Activated naive CD8-positive, alpha-beta T cell treated with anti-CD3 and anti-CD28 coated beads for 36 hours (primary cell): ENCODE measurements at regions not wholly inside any gene's neighbourhood (a gene's known extent, or its start where the extent isn't known, plus 50 kb on each side); places are given as distances from the start of the nearest gene placed in this dataset.
"Not testable (repeated sequence)": the region's sequence is repeated elsewhere in the genome, so short reads cannot be mapped to it uniquely, and the experiment has no call there.

Experiments
- DNase-seq: peaks from one replicate; pipeline ENCODE4 v3.0.0; 2021
- H3K27ac Mint-ChIP-seq: one replicate; pipeline ENCODE4 v1.8.0; 2022; ENCODE audit warnings: mild to moderate bottlenecking, moderate library complexity, mixed read lengths
- H3K27me3 Mint-ChIP-seq: one replicate; pipeline ENCODE4 v1.8.0; 2022; ENCODE audit warnings: mild to moderate bottlenecking, mixed read lengths
- H3K36me3 Mint-ChIP-seq: one replicate; pipeline ENCODE4 v1.8.0; 2021; ENCODE audit warnings: mild to moderate bottlenecking, mixed read lengths
- H3K4me1 Mint-ChIP-seq: one replicate; pipeline ENCODE4 v1.8.0; 2021; ENCODE audit warnings: mixed read lengths
- H3K4me3 Mint-ChIP-seq: one replicate; pipeline ENCODE4 v1.8.0; 2022; ENCODE audit warnings: mild to moderate bottlenecking, moderate library complexity, mixed read lengths
- H3K9me3 Mint-ChIP-seq: one replicate; pipeline ENCODE4 v1.8.0; 2022; ENCODE audit warnings: mixed read lengths

- H3K9me3 Mint-ChIP-seq, result no peaks in the 10 kb centered on the region
- H3K36me3 Mint-ChIP-seq, result no peaks in the 10 kb centered on the region
- no peak overlapping the region for H3K27ac Mint-ChIP-seq
- H3K27me3 Mint-ChIP-seq, result no peaks in the 10 kb centered on the region
- no peak overlapping the region for H3K4me3 Mint-ChIP-seq
- DNase-seq, result no peak
- H3K4me1 Mint-ChIP-seq, result no peaks in the 10 kb centered on the region
Observed at GRCh38 chr3:139136469-139137202, 91.9 kb upstream of the PRR23C start.

- Mint-ChIP-seq H3K4me1 (no peaks in the 10 kb centered on the region), H3K36me3 (no peaks in the 10 kb centered on the region), H3K27me3 (no peaks in the 10 kb centered on the region), H3K27ac (no peak overlapping the region), H3K9me3 (no peaks in the 10 kb centered on the region), H3K4me3 (no peak overlapping the region)
- no peak for DNase-seq
Observed at GRCh38 chr3:139140553-139140952, 95.9 kb upstream of the PRR23C start.

GRCh38 chr3:139145980-139146379, 101.3 kb upstream of the PRR23C start:
- not testable (repeated sequence) for H3K27me3 Mint-ChIP-seq, H3K36me3 Mint-ChIP-seq, H3K9me3 Mint-ChIP-seq, DNase-seq, H3K27ac Mint-ChIP-seq, H3K4me3 Mint-ChIP-seq, H3K4me1 Mint-ChIP-seq

GRCh38 chr3:139151530-139151929, 106.8 kb upstream of the PRR23C start:
- DNase-seq, result no peak
- H3K27ac Mint-ChIP-seq, result no peak overlapping the region
- peaks cover 6% of the 10 kb centered on the region for H3K9me3 Mint-ChIP-seq
- peaks cover 11% of the 10 kb centered on the region for H3K27me3 Mint-ChIP-seq
- H3K4me1 Mint-ChIP-seq, result no peaks in the 10 kb centered on the region
- no peak overlapping the region for H3K4me3 Mint-ChIP-seq
- H3K36me3 Mint-ChIP-seq, result no peaks in the 10 kb centered on the region

GRCh38 chr3:139153434-139153833, 108.7 kb upstream of the PRR23C start:
- not testable (repeated sequence) for H3K4me3 Mint-ChIP-seq, H3K9me3 Mint-ChIP-seq, H3K27ac Mint-ChIP-seq, H3K36me3 Mint-ChIP-seq, H3K4me1 Mint-ChIP-seq, DNase-seq
- peaks cover 13% of the 10 kb centered on the region for H3K27me3 Mint-ChIP-seq

- no peaks in the 10 kb centered on the region for H3K9me3 Mint-ChIP-seq
Observed at GRCh38 chr3:139157161-139157932, 112.7 kb upstream of the PRR23C start.

GRCh38 chr3:139159356-139159755, 114.7 kb upstream of the PRR23C start:
- H3K4me3 Mint-ChIP-seq, result no peak overlapping the region
- DNase-seq, result no peak
- no peaks in the 10 kb centered on the region for H3K9me3 Mint-ChIP-seq
- H3K36me3 Mint-ChIP-seq, result no peaks in the 10 kb centered on the region
- H3K4me1 Mint-ChIP-seq, result no peaks in the 10 kb centered on the region
- H3K27ac Mint-ChIP-seq, result no peak overlapping the region
- H3K27me3 Mint-ChIP-seq, result peaks cover 11% of the 10 kb centered on the region

More at GRCh38 chr3:139157161-139157932, 112.7 kb upstream of the PRR23C start:
- no peak overlapping the region for H3K27ac Mint-ChIP-seq
- H3K4me1 Mint-ChIP-seq, result no peaks in the 10 kb centered on the region
- no peak overlapping the region for H3K4me3 Mint-ChIP-seq
- no peak for DNase-seq
- peaks cover 7% of the 10 kb centered on the region for H3K27me3 Mint-ChIP-seq
- no peaks in the 10 kb centered on the region for H3K36me3 Mint-ChIP-seq

- Mint-ChIP-seq H3K4me3 (no peak overlapping the region), H3K27me3 (peaks cover 25% of the 10 kb centered on the region), H3K36me3 (no peaks in the 10 kb centered on the region), H3K9me3 (peaks cover 6% of the 10 kb centered on the region), H3K27ac (no peak overlapping the region), H3K4me1 (no peaks in the 10 kb centered on the region)
- no peak for DNase-seq
Observed at GRCh38 chr3:139173372-139174108, 128.8 kb upstream of the PRR23C start.

GRCh38 chr3:139180489-139180888, 135.8 kb upstream of the PRR23C start:
- no peak overlapping the region for H3K27ac Mint-ChIP-seq
- no peak for DNase-seq
- no peaks in the 10 kb centered on the region for H3K4me1 Mint-ChIP-seq
- H3K27me3 Mint-ChIP-seq, result peaks cover 19% of the 10 kb centered on the region
- peaks cover 4% of the 10 kb centered on the region for H3K9me3 Mint-ChIP-seq
- no peaks in the 10 kb centered on the region for H3K36me3 Mint-ChIP-seq
- no peak overlapping the region for H3K4me3 Mint-ChIP-seq

GRCh38 chr3:139182143-139182542, 137.5 kb upstream of the PRR23C start:
- H3K9me3 Mint-ChIP-seq, result peaks cover 4% of the 10 kb centered on the region
- no peak overlapping the region for H3K27ac Mint-ChIP-seq
- no peak for DNase-seq
- H3K36me3 Mint-ChIP-seq, result no peaks in the 10 kb centered on the region
- no peaks in the 10 kb centered on the region for H3K4me1 Mint-ChIP-seq
- peaks cover 14% of the 10 kb centered on the region for H3K27me3 Mint-ChIP-seq
- H3K4me3 Mint-ChIP-seq, result no peak overlapping the region

- H3K27me3 Mint-ChIP-seq, result peaks cover 11% of the 10 kb centered on the region
Observed at GRCh38 chr3:139182598-139182997, 137.9 kb upstream of the PRR23C start.

GRCh38 chr3:139185527-139185926, 140.8 kb upstream of the PRR23C start:
- H3K36me3 Mint-ChIP-seq, result no peaks in the 10 kb centered on the region

More at GRCh38 chr3:139182598-139182997, 137.9 kb upstream of the PRR23C start:
- peaks cover 4% of the 10 kb centered on the region for H3K9me3 Mint-ChIP-seq
- H3K27ac Mint-ChIP-seq, result no peak overlapping the region
- no peak for DNase-seq
- no peak overlapping the region for H3K4me3 Mint-ChIP-seq
- H3K4me1 Mint-ChIP-seq, result no peaks in the 10 kb centered on the region
- no peaks in the 10 kb centered on the region for H3K36me3 Mint-ChIP-seq

GRCh38 chr3:139187154-139187553, 142.5 kb upstream of the PRR23C start:
- no peak for DNase-seq
- Mint-ChIP-seq H3K4me3 (no peak overlapping the region), H3K27ac (no peak overlapping the region), H3K36me3 (no peaks in the 10 kb centered on the region), H3K4me1 (no peaks in the 10 kb centered on the region), H3K9me3 (no peaks in the 10 kb centered on the region), H3K27me3 (no peaks in the 10 kb centered on the region)

More at GRCh38 chr3:139185527-139185926, 140.8 kb upstream of the PRR23C start:
- Mint-ChIP-seq H3K4me1 (no peaks in the 10 kb centered on the region), H3K9me3 (peaks cover 1% of the 10 kb centered on the region), H3K27me3 (no peaks in the 10 kb centered on the region), H3K4me3 (no peak overlapping the region), H3K27ac (no peak overlapping the region)
- no peak for DNase-seq

GRCh38 chr3:139187648-139188047, 143.0 kb upstream of the PRR23C start:
- H3K4me1 Mint-ChIP-seq, result no peaks in the 10 kb centered on the region
- no peaks in the 10 kb centered on the region for H3K36me3 Mint-ChIP-seq
- DNase-seq, result no peak
- no peaks in the 10 kb centered on the region for H3K27me3 Mint-ChIP-seq
- no peak overlapping the region for H3K4me3 Mint-ChIP-seq
- no peaks in the 10 kb centered on the region for H3K9me3 Mint-ChIP-seq
- H3K27ac Mint-ChIP-seq, result no peak overlapping the region

- no peak for DNase-seq
- no peak overlapping the region for H3K27ac Mint-ChIP-seq
- H3K27me3 Mint-ChIP-seq, result peaks cover 2% of the 10 kb centered on the region
- H3K4me3 Mint-ChIP-seq, result no peak overlapping the region
- H3K9me3 Mint-ChIP-seq, result peaks cover 2% of the 10 kb centered on the region
- peaks cover 2% of the 10 kb centered on the region for H3K36me3 Mint-ChIP-seq
- no peaks in the 10 kb centered on the region for H3K4me1 Mint-ChIP-seq
Observed at GRCh38 chr3:139189943-139190342, 145.3 kb upstream of the PRR23C start.
